Body of pancreas (tissue), 4 donors: ENCODE measurements at regions not wholly inside any gene's neighbourhood (a gene's known extent, or its start where the extent isn't known, plus 50 kb on each side); places are given as distances from the start of the nearest gene placed in this dataset.

Experiments
- POLR2A ChIP-seq, 3 donors: fragments of 450-650 bp; IDR thresholded peaks; one replicate each; pipeline ENCODE4 v1.6.1; 2016; ENCODE audit warnings: antibody characterized with exemption in 3 of 3, mild to moderate bottlenecking in 2 of 3
- TF ChIP-seq, protein P1 (sequence below), 7 experiments: fragments of 450-650 bp in 4 of 7; fragments of 200-600 bp in 3 of 7; sonication (generic) in 3 of 7; IDR thresholded peaks; one replicate each; pipeline ENCODE4 v1.5.1; 2016 to 2019; ENCODE audit warnings: antibody characterized with exemption in 7 of 7

DNA sequence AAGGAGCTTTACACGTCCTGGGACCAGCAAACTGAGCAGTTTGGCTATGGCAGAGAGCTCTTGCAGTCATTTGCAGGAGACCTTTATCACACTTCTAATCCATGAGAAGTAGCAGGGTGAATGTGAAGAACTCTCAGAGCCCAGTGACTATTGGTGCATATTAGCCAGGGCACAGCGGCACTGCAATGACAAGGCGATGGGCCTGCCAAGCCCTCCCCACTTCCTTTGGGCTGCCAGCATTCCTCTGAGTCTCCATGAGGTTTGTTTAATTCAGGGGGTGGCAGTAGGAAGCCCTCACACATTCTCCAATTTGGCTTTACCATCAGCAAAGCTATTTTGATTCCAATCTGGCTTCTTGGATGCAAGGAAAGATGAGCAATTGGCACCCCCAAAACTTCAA, 79.2 kb upstream of the TSPAN7 start:
- TF ChIP-seq, protein P1, sequence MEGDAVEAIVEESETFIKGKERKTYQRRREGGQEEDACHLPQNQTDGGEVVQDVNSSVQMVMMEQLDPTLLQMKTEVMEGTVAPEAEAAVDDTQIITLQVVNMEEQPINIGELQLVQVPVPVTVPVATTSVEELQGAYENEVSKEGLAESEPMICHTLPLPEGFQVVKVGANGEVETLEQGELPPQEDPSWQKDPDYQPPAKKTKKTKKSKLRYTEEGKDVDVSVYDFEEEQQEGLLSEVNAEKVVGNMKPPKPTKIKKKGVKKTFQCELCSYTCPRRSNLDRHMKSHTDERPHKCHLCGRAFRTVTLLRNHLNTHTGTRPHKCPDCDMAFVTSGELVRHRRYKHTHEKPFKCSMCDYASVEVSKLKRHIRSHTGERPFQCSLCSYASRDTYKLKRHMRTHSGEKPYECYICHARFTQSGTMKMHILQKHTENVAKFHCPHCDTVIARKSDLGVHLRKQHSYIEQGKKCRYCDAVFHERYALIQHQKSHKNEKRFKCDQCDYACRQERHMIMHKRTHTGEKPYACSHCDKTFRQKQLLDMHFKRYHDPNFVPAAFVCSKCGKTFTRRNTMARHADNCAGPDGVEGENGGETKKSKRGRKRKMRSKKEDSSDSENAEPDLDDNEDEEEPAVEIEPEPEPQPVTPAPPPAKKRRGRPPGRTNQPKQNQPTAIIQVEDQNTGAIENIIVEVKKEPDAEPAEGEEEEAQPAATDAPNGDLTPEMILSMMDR (IDR thresholded peaks at IDR 0.05) = no peak
- TF ChIP-seq POLR2A (IDR thresholded peaks at IDR 0.05) = no peak
